ENCODE measurements at regions not wholly inside any gene's neighbourhood (a gene's known extent, or its start where the extent isn't known, plus 50 kb on each side); places are given as distances from the start of the nearest gene placed in this dataset.

DNA sequence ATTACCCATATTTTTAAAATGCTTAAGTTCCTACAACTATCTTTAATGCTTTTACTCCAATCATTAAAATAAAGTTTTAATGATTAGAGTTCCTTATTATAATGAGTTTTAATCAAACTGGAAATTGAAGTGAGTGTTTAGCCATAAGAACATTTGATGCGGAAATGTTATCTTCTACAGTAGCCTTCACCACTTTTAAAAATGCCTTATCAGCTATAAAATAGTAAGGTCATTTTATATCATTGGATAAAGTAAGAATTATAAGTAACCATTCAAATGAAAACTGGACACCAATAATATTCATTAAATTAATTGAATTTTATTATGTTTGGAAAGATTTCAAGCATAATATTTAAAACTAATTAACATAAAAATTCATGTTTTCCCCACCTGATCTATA lies 825.0 kb upstream of the ROBO1 start:
- intact Hi-C loops (cut with DNase I): no loop called here
- no peaks in the 10 kb centered on the region for H3K36me3 ChIP-seq (replicated peaks in 1 of 2; ENCODE audit: insufficient read depth in 1 of 2, low read depth in 2 of 2)
- ATAC-seq (no peak), DNase-seq (no peak)
- no peak for TF ChIP-seq POLR2A (IDR thresholded peaks at IDR 0.05)
- TF ChIP-seq CTCF (IDR thresholded peaks at IDR 0.05): no peak
- H3K4me3 ChIP-seq: no peak overlapping the region
- H3K4me1 ChIP-seq: no peaks in the 10 kb centered on the region
- no peak overlapping the region for H3K27ac ChIP-seq
- whole genome bisulfite sequencing, 2 donors: 26 to 32% methylated on average over 1 of the region's 1 CpG
- H3K9me3 ChIP-seq: no peaks in the 10 kb centered on the region
- H3K27me3 ChIP-seq: no peaks in the 10 kb centered on the region

GRCh38 chr3:80586338-80586737 lies 818.5 kb upstream of the ROBO1 start:
- 66 to 68% methylated on average over 2 of the region's 2 CpGs for WGBS, 2 donors
- H3K4me3 ChIP-seq: no peak overlapping the region
- no peaks in the 10 kb centered on the region for H3K4me1 ChIP-seq
- intact Hi-C loops (cut with DNase I): no loop called here
- H3K27me3 ChIP-seq: no peaks in the 10 kb centered on the region
- no peak for DNase-seq
- no peaks in the 10 kb centered on the region for H3K36me3 ChIP-seq (replicated peaks in 1 of 2; ENCODE audit: insufficient read depth in 1 of 2, low read depth in 2 of 2)
- TF ChIP-seq CTCF (IDR thresholded peaks at IDR 0.05) (no peak), POLR2A (IDR thresholded peaks at IDR 0.05) (no peak)
- no peak overlapping the region for H3K27ac ChIP-seq
- ATAC-seq: no peak
- no peaks in the 10 kb centered on the region for H3K9me3 ChIP-seq

DNA sequence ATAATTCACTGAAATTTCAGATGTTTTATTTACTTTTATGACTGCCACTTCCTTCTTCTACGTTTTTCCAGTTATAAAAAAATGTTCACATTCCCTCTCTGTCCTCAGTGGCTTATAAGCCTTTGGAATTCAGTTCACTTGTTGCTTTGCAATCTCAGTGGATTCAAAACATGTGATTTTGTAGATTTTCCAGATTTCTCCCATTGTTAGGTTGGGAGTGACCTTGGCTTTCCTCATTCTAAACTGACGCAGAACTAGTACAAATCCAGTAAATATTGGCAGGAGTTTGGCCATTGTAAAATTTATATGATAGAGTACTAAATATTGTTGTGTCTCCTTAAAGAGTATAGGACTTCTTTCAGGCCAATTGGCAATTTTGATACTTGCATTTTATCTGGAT lies 812.3 kb upstream of the ROBO1 start:
- Histone ChIP-seq H3K4me3 (no peak overlapping the region), H3K9me3 (no peaks in the 10 kb centered on the region), H3K27me3 (no peaks in the 10 kb centered on the region), H3K4me1 (no peaks in the 10 kb centered on the region), H3K27ac (no peak overlapping the region), H3K36me3 (replicated peaks in 1 of 2; ENCODE audit: insufficient read depth in 1 of 2, low read depth in 2 of 2) (no peaks in the 10 kb centered on the region)
- DNase-seq: no peak
- ATAC-seq: no peak
- TF ChIP-seq POLR2A (IDR thresholded peaks at IDR 0.05) (no peak), CTCF (IDR thresholded peaks at IDR 0.05) (no peak)
- intact Hi-C loops (cut with DNase I): no loop called here
- WGBS, 2 donors: 14 to 23% methylated on average over 2 of the region's 2 CpGs

- H3K36me3 ChIP-seq (replicated peaks in 1 of 2; ENCODE audit: insufficient read depth in 1 of 2, low read depth in 2 of 2): no peaks in the 10 kb centered on the region
- DNase-seq (no peak), ATAC-seq (no peak)
- H3K27me3 ChIP-seq: no peaks in the 10 kb centered on the region
- no peaks in the 10 kb centered on the region for H3K4me1 ChIP-seq
- WGBS, 2 donors: 10 to 21% methylated on average over 2 of the region's 2 CpGs
- no peak overlapping the region for H3K27ac ChIP-seq
- H3K4me3 ChIP-seq: no peak overlapping the region
- TF ChIP-seq CTCF (IDR thresholded peaks at IDR 0.05) (no peak), POLR2A (IDR thresholded peaks at IDR 0.05) (no peak)
- intact Hi-C loops (cut with DNase I): no loop called here
- H3K9me3 ChIP-seq: no peaks in the 10 kb centered on the region
Observed at GRCh38 chr3:80564391-80564790, 796.6 kb upstream of the ROBO1 start.

DNA sequence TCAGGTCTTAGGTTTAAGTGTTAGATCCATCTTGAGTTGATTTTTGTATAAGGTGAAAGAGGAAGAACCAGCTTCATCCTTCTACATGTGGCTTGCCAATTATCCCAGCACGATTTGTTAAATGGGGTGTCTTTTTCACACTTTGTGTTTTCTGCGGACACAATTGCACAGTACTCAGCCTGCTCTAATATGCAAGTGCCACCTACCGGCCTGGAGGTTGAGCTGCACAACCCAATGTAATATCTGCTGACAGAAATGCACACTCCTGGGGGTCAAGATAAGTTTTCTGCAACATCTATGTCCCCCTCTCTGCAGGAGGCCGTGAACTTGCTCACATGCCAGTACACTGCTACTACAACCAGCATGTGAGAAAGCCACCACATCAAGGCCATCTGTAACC lies 791.9 kb upstream of the ROBO1 start:
- 54 to 59% methylated on average over 4 of the region's 4 CpGs for WGBS, 2 donors
- ATAC-seq: no peak
- no peak for DNase-seq
- Histone ChIP-seq H3K27me3 (no peaks in the 10 kb centered on the region), H3K9me3 (no peaks in the 10 kb centered on the region), H3K27ac (no peak overlapping the region), H3K4me3 (no peak overlapping the region), H3K36me3 (replicated peaks in 1 of 2; ENCODE audit: insufficient read depth in 1 of 2, low read depth in 2 of 2) (no peaks in the 10 kb centered on the region), H3K4me1 (no peaks in the 10 kb centered on the region)
- intact Hi-C loops (cut with DNase I): no loop called here
- TF ChIP-seq CTCF (IDR thresholded peaks at IDR 0.05) (no peak), POLR2A (IDR thresholded peaks at IDR 0.05) (no peak)
